ENCODE measurements at regions not wholly inside any gene's neighbourhood (a gene's known extent, or its start where the extent isn't known, plus 50 kb on each side); places are given as distances from the start of the nearest gene placed in this dataset.
A peak's percentile ranks its signal among the peaks of the same experiment; 100 is the strongest.

- H3K9me3 Mint-ChIP-seq (ENCODE audit: unreplicated experiment), result no peaks in the 10 kb centered on the region
- TF ChIP-seq, protein P1, sequence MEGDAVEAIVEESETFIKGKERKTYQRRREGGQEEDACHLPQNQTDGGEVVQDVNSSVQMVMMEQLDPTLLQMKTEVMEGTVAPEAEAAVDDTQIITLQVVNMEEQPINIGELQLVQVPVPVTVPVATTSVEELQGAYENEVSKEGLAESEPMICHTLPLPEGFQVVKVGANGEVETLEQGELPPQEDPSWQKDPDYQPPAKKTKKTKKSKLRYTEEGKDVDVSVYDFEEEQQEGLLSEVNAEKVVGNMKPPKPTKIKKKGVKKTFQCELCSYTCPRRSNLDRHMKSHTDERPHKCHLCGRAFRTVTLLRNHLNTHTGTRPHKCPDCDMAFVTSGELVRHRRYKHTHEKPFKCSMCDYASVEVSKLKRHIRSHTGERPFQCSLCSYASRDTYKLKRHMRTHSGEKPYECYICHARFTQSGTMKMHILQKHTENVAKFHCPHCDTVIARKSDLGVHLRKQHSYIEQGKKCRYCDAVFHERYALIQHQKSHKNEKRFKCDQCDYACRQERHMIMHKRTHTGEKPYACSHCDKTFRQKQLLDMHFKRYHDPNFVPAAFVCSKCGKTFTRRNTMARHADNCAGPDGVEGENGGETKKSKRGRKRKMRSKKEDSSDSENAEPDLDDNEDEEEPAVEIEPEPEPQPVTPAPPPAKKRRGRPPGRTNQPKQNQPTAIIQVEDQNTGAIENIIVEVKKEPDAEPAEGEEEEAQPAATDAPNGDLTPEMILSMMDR (IDR thresholded peaks at IDR 0.05), result no peak
- H3K4me1 Mint-ChIP-seq (ENCODE audit: unreplicated experiment), result peaks cover 5% of the 10 kb centered on the region
- H3K27me3 Mint-ChIP-seq (ENCODE audit: unreplicated experiment), result peaks cover 29% of the 10 kb centered on the region
- no peak overlapping the region for H3K4me3 Mint-ChIP-seq (ENCODE audit: unreplicated experiment)
- no peak overlapping the region for H3K27ac Mint-ChIP-seq (ENCODE audit: unreplicated experiment)
- no peaks in the 10 kb centered on the region for H3K36me3 Mint-ChIP-seq (ENCODE audit: unreplicated experiment)
- DNase-seq (ENCODE audit: extremely low spot score, unreplicated experiment), result no peak
Measured at GRCh38 chr6:87825821-87826221, 123.8 kb upstream of the AKIRIN2 start.

DNA sequence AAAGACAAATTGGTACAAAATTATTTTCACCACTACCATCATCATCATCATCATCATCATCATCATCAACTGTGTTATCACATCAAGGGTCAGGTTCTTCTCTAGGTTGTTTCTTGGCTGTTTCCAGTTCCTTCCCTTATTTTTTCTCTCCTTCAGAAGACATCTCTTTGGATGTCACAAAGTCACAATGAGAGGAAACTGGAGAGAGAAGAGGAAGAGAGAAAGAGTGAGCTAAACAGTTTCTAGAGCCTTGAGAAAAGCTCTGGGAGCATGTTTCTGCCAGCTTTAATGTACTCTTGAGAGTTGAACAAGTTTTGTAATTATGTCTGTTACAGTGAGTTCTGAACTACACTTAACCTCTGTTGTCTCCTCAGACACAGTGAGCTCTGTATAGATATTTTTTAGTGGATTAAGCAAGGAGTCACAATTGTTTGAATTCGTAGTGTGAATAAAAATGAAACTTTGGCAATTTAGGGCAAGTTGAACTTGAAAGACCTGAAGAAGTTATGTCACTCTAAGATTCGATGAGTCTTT lies 123.0 kb upstream of the AKIRIN2 start:
- DNase-seq (ENCODE audit: extremely low spot score, unreplicated experiment), result no peak
- Mint-ChIP-seq H3K4me3 (ENCODE audit: unreplicated experiment) (no peak overlapping the region), H3K4me1 (ENCODE audit: unreplicated experiment) (peaks cover 5% of the 10 kb centered on the region), H3K9me3 (ENCODE audit: unreplicated experiment) (no peaks in the 10 kb centered on the region), H3K27me3 (ENCODE audit: unreplicated experiment) (peaks cover 24% of the 10 kb centered on the region), H3K36me3 (ENCODE audit: unreplicated experiment) (no peaks in the 10 kb centered on the region), H3K27ac (ENCODE audit: unreplicated experiment) (no peak overlapping the region)
- TF ChIP-seq, protein P1 (IDR thresholded peaks at IDR 0.05), result no peak

DNA sequence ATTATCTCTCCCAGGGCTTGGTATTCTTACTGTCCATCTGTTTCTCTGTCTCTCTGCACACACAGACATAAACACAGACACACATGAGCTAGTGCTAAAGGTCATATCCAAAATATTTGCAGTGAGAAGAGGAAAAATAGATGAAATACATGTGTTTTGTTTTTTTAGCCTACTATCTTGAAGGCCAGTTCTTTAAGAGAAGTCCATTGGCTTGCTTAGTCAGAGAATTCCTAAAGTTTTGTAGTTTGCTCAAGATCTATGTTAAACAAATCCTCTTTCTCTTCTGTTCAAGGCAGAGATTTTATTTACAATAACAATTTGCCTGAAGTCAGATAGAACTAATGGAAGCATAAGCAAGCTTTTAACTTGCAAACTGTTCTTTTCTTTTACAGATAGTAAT lies 120.0 kb upstream of the AKIRIN2 start:
- H3K9me3 Mint-ChIP-seq (ENCODE audit: unreplicated experiment), result no peaks in the 10 kb centered on the region
- H3K27me3 Mint-ChIP-seq (ENCODE audit: unreplicated experiment), result peaks cover 25% of the 10 kb centered on the region
- peaks cover 19% of the 10 kb centered on the region for H3K4me1 Mint-ChIP-seq (ENCODE audit: unreplicated experiment)
- H3K36me3 Mint-ChIP-seq (ENCODE audit: unreplicated experiment), result no peaks in the 10 kb centered on the region
- TF ChIP-seq, protein P1 (IDR thresholded peaks at IDR 0.05), result no peak
- no peak overlapping the region for H3K4me3 Mint-ChIP-seq (ENCODE audit: unreplicated experiment)
- DNase-seq (ENCODE audit: extremely low spot score, unreplicated experiment), result no peak
- H3K27ac Mint-ChIP-seq (ENCODE audit: unreplicated experiment), result no peak overlapping the region

DNA sequence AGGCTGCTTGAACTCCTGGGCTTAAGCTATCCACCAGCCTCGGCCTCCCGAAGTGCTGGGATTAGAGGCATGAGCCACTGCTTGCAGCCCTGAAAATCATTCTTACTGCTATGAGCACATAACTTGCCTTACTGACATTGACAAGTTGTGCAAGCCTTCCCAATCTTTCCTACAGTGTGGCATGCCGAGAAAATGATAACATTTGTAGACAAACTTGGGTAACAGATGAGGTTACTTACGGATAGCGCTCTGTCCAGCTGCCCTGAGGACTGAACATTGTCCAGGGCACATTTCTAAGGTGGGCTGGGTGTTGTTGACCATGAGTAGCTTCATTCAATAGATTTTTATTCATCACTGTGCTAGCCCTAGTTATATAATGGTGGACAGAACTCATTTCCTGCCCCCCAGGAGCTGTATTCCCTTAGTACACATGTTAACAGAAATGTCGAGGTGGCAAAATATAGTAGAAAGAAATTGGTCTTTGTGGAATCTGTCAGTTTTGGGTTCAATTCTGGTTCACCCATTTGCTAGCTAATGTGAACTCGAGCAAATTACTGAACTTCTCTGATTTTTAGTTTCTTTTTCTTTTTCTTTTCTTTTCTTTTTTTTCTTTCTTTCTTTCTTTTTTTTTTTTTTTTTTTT lies 118.4 kb upstream of the AKIRIN2 start:
- Mint-ChIP-seq H3K9me3 (ENCODE audit: unreplicated experiment) (no peaks in the 10 kb centered on the region), H3K4me3 (ENCODE audit: unreplicated experiment) (no peak overlapping the region)

GRCh38 chr6:87817183-87817582 lies 115.2 kb upstream of the AKIRIN2 start:
- no peaks in the 10 kb centered on the region for H3K9me3 Mint-ChIP-seq (ENCODE audit: unreplicated experiment)
- H3K36me3 Mint-ChIP-seq (ENCODE audit: unreplicated experiment), result no peaks in the 10 kb centered on the region
- no peak overlapping the region for H3K4me3 Mint-ChIP-seq (ENCODE audit: unreplicated experiment)
- TF ChIP-seq, protein P1 (IDR thresholded peaks at IDR 0.05), result no peak
- H3K27ac Mint-ChIP-seq (ENCODE audit: unreplicated experiment), result peak overlapping the region; percentile 9
- H3K4me1 Mint-ChIP-seq (ENCODE audit: unreplicated experiment), result peaks cover 24% of the 10 kb centered on the region
- peaks cover 32% of the 10 kb centered on the region for H3K27me3 Mint-ChIP-seq (ENCODE audit: unreplicated experiment)
- DNase-seq (ENCODE audit: extremely low spot score, unreplicated experiment), result no peak

More for the DNA sequence above, 118.4 kb upstream of the AKIRIN2 start:
- Mint-ChIP-seq H3K27me3 (ENCODE audit: unreplicated experiment) (peaks cover 19% of the 10 kb centered on the region), H3K4me1 (ENCODE audit: unreplicated experiment) (peaks cover 25% of the 10 kb centered on the region), H3K27ac (ENCODE audit: unreplicated experiment) (no peak overlapping the region), H3K36me3 (ENCODE audit: unreplicated experiment) (no peaks in the 10 kb centered on the region)
- TF ChIP-seq, protein P1 (IDR thresholded peaks at IDR 0.05), result no peak
- DNase-seq (ENCODE audit: extremely low spot score, unreplicated experiment), result no peak
